Transverse colon (tissue), 4 donors: ENCODE measurements at regions not wholly inside any gene's neighbourhood (a gene's known extent, or its start where the extent isn't known, plus 50 kb on each side); places are given as distances from the start of the nearest gene placed in this dataset.

Source experiments
- EP300 ChIP-seq: sonication (generic); formaldehyde crosslinking; IDR thresholded peaks from one replicate; pipeline ENCODE4 v1.6.1; 2017; ENCODE audit warnings: antibody characterized with exemption, low read depth
- POLR2A ChIP-seq: fragments of 450-650 bp; IDR thresholded peaks from one replicate; pipeline ENCODE4 v1.6.1; 2016; ENCODE audit warnings: antibody characterized with exemption, mild to moderate bottlenecking, moderate library complexity
- POLR2AphosphoS5 ChIP-seq, 3 donors: sonication (generic); formaldehyde crosslinking; IDR thresholded peaks; one replicate each; pipeline ENCODE4 v1.6.1; 2016; ENCODE audit warnings: antibody characterized with exemption in 3 of 3
- TF ChIP-seq, protein P1 (sequence below), 5 experiments: fragments of 200-600 bp in 3 of 5; fragments of 450-650 bp in 2 of 5; sonication (generic) in 3 of 5; IDR thresholded peaks; 1 replicate in 2 of 5; 2 replicates in 3 of 5; pipeline ENCODE4 v1.5.1; 2016 to 2017; ENCODE audit warnings: antibody characterized with exemption in 5 of 5, inconsistent platforms in 3 of 5, mild to moderate bottlenecking in 2 of 5, moderate library complexity in 1 of 5

DNA sequence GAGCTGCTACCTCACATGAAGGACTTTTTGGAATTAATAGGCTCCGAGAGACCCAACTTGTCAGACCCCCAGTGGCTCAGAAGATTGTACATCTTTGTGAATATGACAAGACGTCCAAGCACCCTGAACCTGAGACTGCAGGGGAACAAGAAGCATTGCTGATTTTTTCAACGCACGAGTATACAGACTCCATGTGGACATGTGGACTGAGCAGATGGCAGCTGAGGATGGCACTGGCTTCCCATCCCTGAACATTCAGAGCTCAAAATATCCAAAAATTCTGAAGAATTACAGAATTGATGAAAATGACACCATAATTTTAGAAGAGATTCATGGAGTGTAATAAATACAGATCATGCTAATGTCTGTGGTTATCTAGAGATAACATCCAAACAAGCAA lies 254.1 kb downstream of the MZT1 start:
- TF ChIP-seq, protein P1, sequence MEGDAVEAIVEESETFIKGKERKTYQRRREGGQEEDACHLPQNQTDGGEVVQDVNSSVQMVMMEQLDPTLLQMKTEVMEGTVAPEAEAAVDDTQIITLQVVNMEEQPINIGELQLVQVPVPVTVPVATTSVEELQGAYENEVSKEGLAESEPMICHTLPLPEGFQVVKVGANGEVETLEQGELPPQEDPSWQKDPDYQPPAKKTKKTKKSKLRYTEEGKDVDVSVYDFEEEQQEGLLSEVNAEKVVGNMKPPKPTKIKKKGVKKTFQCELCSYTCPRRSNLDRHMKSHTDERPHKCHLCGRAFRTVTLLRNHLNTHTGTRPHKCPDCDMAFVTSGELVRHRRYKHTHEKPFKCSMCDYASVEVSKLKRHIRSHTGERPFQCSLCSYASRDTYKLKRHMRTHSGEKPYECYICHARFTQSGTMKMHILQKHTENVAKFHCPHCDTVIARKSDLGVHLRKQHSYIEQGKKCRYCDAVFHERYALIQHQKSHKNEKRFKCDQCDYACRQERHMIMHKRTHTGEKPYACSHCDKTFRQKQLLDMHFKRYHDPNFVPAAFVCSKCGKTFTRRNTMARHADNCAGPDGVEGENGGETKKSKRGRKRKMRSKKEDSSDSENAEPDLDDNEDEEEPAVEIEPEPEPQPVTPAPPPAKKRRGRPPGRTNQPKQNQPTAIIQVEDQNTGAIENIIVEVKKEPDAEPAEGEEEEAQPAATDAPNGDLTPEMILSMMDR (IDR thresholded peaks at IDR 0.05): no peak
- TF ChIP-seq EP300 (no peak), POLR2A (no peak), POLR2AphosphoS5 (IDR thresholded peaks at IDR 0.05) (no peak)
